Ascending aorta (tissue), 2 donors: ENCODE measurements at regions not wholly inside any gene's neighbourhood (a gene's known extent, or its start where the extent isn't known, plus 50 kb on each side); places are given as distances from the start of the nearest gene placed in this dataset.

ENCODE experiments used
- DNase-seq, 2 donors: peaks; one replicate each; pipeline ENCODE4 v3.0.0-alpha.2; 2019; ENCODE audit warnings: low spot score in 2 of 2
- H3K27ac ChIP-seq, 2 donors: fragments of 200-600 bp; sonication (generic); one replicate each; pipeline ENCODE4 v1.5.1; 2016 to 2017; ENCODE audit warnings: mild to moderate bottlenecking in 1 of 2
- H3K27me3 ChIP-seq: fragments of 200-600 bp; sonication (generic); one replicate; pipeline ENCODE4 v1.5.1; 2017
- H3K36me3 ChIP-seq, 2 donors: fragments of 200-600 bp; sonication (generic); one replicate each; pipeline ENCODE4 v1.5.1; 2016
- H3K4me1 ChIP-seq, 2 donors: fragments of 200-600 bp; sonication (generic); one replicate each; pipeline ENCODE4 v1.5.1; 2016 to 2017; ENCODE audit warnings: mild to moderate bottlenecking in 1 of 2
- H3K4me3 ChIP-seq, 2 donors: fragments of 200-600 bp; sonication (generic); one replicate each; pipeline ENCODE4 v1.5.1; 2016 to 2017; ENCODE audit warnings: mild to moderate bottlenecking in 1 of 2
- H3K9me3 ChIP-seq, 2 donors: fragments of 200-600 bp; sonication (generic); one replicate each; pipeline ENCODE4 v1.5.1; 2016
- CTCF ChIP-seq, 3 experiments: fragments of 200-600 bp in 2 of 3; fragments of 450-650 bp in 1 of 3; sonication (generic) in 2 of 3; IDR thresholded peaks; one replicate each; pipeline ENCODE4 v1.5.1; 2016 to 2019; ENCODE audit warnings: antibody characterized with exemption in 3 of 3, mild to moderate bottlenecking in 1 of 3, moderate library complexity in 1 of 3
- intact Hi-C: fragments of 100-400 bp; cut with DNase I; formaldehyde crosslinking; loops from one replicate; pipeline ENCODE4 v1.15.1; 2023

- DNase-seq: no peak
- Histone ChIP-seq H3K36me3 (no peaks in the 10 kb centered on the region), H3K4me3 (no peak overlapping the region), H3K4me1 (no peaks in the 10 kb centered on the region), H3K27me3 (no peaks in the 10 kb centered on the region), H3K27ac (no peak overlapping the region), H3K9me3 (no peaks in the 10 kb centered on the region)
- TF ChIP-seq CTCF (IDR thresholded peaks at IDR 0.05): no peak
- intact Hi-C loops: no loop called here
Measured at GRCh38 chr5:113866763-113867162, 353.3 kb downstream of the YTHDC2 start.

- H3K4me1 ChIP-seq: no peaks in the 10 kb centered on the region
- DNase-seq: no peak
- no peaks in the 10 kb centered on the region for H3K9me3 ChIP-seq
- no peak for TF ChIP-seq CTCF (IDR thresholded peaks at IDR 0.05)
- no peaks in the 10 kb centered on the region for H3K27me3 ChIP-seq
- intact Hi-C loops: no loop called here
- no peak overlapping the region for H3K27ac ChIP-seq
- H3K36me3 ChIP-seq: no peaks in the 10 kb centered on the region
- H3K4me3 ChIP-seq: no peak overlapping the region
Measured at GRCh38 chr5:113869611-113870010, 356.1 kb downstream of the YTHDC2 start.

- no peak for DNase-seq
- Histone ChIP-seq H3K27ac (no peak overlapping the region), H3K9me3 (no peaks in the 10 kb centered on the region), H3K27me3 (no peaks in the 10 kb centered on the region), H3K36me3 (no peaks in the 10 kb centered on the region), H3K4me3 (no peak overlapping the region), H3K4me1 (no peaks in the 10 kb centered on the region)
- TF ChIP-seq CTCF (IDR thresholded peaks at IDR 0.05): no peak
- intact Hi-C loops: no loop called here
Measured at GRCh38 chr5:113871972-113872371, 358.5 kb downstream of the YTHDC2 start.

GRCh38 chr5:113875096-113875495 lies 361.6 kb downstream of the YTHDC2 start:
- Histone ChIP-seq H3K36me3 (no peaks in the 10 kb centered on the region), H3K4me1 (no peaks in the 10 kb centered on the region), H3K9me3 (no peaks in the 10 kb centered on the region), H3K27me3 (no peaks in the 10 kb centered on the region), H3K27ac (no peak overlapping the region), H3K4me3 (no peak overlapping the region)
- intact Hi-C loops: no loop called here
- TF ChIP-seq CTCF (IDR thresholded peaks at IDR 0.05): no peak
- DNase-seq: no peak

- Histone ChIP-seq H3K27me3 (no peaks in the 10 kb centered on the region), H3K36me3 (no peaks in the 10 kb centered on the region), H3K27ac (no peak overlapping the region), H3K9me3 (no peaks in the 10 kb centered on the region), H3K4me1 (no peaks in the 10 kb centered on the region), H3K4me3 (no peak overlapping the region)
- no peak for DNase-seq
- intact Hi-C loops: no loop called here
- TF ChIP-seq CTCF (IDR thresholded peaks at IDR 0.05): no peak
Measured at GRCh38 chr5:113891491-113891890, 378.0 kb downstream of the YTHDC2 start.

- no peak overlapping the region for H3K4me3 ChIP-seq
- H3K27ac ChIP-seq: no peak overlapping the region
- TF ChIP-seq CTCF (IDR thresholded peaks at IDR 0.05): no peak
- H3K36me3 ChIP-seq: no peaks in the 10 kb centered on the region
- DNase-seq: no peak
- H3K27me3 ChIP-seq: no peaks in the 10 kb centered on the region
- intact Hi-C loops: no loop called here
- H3K9me3 ChIP-seq: no peaks in the 10 kb centered on the region
- H3K4me1 ChIP-seq: no peaks in the 10 kb centered on the region
Measured at GRCh38 chr5:113896789-113897188, 383.3 kb downstream of the YTHDC2 start.
